AG04450 (cell line): ENCODE measurements at regions not wholly inside any gene's neighbourhood (a gene's known extent, or its start where the extent isn't known, plus 50 kb on each side); places are given as distances from the start of the nearest gene placed in this dataset.
A peak's percentile ranks its signal among the peaks of the same experiment; 100 is the strongest.

Experiments
- CTCF ChIA-PET: fragments of 300-600, 350-600 bp; formaldehyde crosslinking; extraction: SDS; loops from one replicate; lab custom pipeline; 2022; ENCODE audit warnings: antibody characterized with exemption, inconsistent platforms; lab: Charles Lee
- POLR2A ChIA-PET: fragments of 350-600 bp; formaldehyde crosslinking; extraction: SDS; loops from one replicate; lab custom pipeline; 2021; ENCODE audit warnings: antibody characterized with exemption, inconsistent platforms; lab: Yijun Ruan, JAX
- DNase-seq: peaks from one replicate; pipeline ENCODE4 v3.0.0-alpha.2; 2011; ENCODE audit warnings: low read depth, low spot score
- H3K27ac ChIP-seq: one replicate; pipeline ENCODE4 v1.5.1; 2012; ENCODE audit warnings: low read depth, low read length, control low read depth
- H3K27me3 ChIP-seq: one replicate; pipeline ENCODE4 v1.6.0; 2012; ENCODE audit warnings: low read length; ENCODE audit not compliant: control insufficient read depth, insufficient read depth
- H3K4me3 ChIP-seq: 2 replicates; pipeline ENCODE4 v1.5.1; 2011; ENCODE audit warnings: mild to moderate bottlenecking, low read depth, low read length, control low read depth
- H3K9me3 ChIP-seq: 2 replicates; pipeline ENCODE4 v1.5.1; 2012; ENCODE audit warnings: low read length; ENCODE audit not compliant: control insufficient read depth, insufficient read depth
- CTCF ChIP-seq: IDR thresholded peaks from 2 replicates; pipeline ENCODE4 v1.5.1; 2011; ENCODE audit warnings: low read depth, low read length, control low read depth, inconsistent platforms

- ChIA-PET POLR2A (interaction anchor here (0.5 to 0.6 kb wide), 4 partner anchors 70 to 251 kb away, joined by 3 to 4 read pairs (median 3); no protein-coding TSS in a partner anchor), CTCF (interaction anchor here (0.9 to 1.1 kb wide), 2 partner anchors 23 to 88 kb away, joined by 3 read pairs; no protein-coding TSS in a partner anchor)
- Histone ChIP-seq H3K27ac (peak overlapping the region; percentile 94), H3K27me3 (no peaks in the 10 kb centered on the region), H3K4me3 (no peak overlapping the region), H3K9me3 (no peaks in the 10 kb centered on the region; the same call in 1 of the 2 replicates)
- DNase-seq, result peak; percentile 74
- TF ChIP-seq CTCF, result no peak
Observed at GRCh38 chr10:30182191-30183054, 123.0 kb upstream of the JCAD start.

GRCh38 chr10:30178356-30178964, 119.1 kb upstream of the JCAD start:
- Histone ChIP-seq H3K27ac (peak overlapping the region; percentile 73), H3K4me3 (no peak overlapping the region), H3K9me3 (no peaks in the 10 kb centered on the region; the same call in 1 of the 2 replicates), H3K27me3 (no peaks in the 10 kb centered on the region)
- ChIA-PET POLR2A (interaction anchor here (1.2 kb wide), 1 partner anchor 10 kb away, joined by 5 read pairs; no protein-coding TSS in a partner anchor), CTCF (interaction anchor here (1.5 kb wide), 1 partner anchor 92 kb away, joined by 4 read pairs; no protein-coding TSS in a partner anchor)
- DNase-seq, result peak; percentile 79
- TF ChIP-seq CTCF, result no peak

- H3K9me3 ChIP-seq, result no peaks in the 10 kb centered on the region
- DNase-seq, result no peak
- ChIA-PET CTCF (interaction anchor here (1.1 kb wide), 1 partner anchor 178 kb away, joined by 3 read pairs; no protein-coding TSS in a partner anchor), POLR2A (interaction anchor here (0.6 to 1.7 kb wide), 5 partner anchors 9 to 138 kb away, joined by 4 to 8 read pairs (median 4); no protein-coding TSS in a partner anchor)
- H3K27me3 ChIP-seq, result no peaks in the 10 kb centered on the region
- no peak for TF ChIP-seq CTCF
- peak overlapping the region; percentile 84 for H3K27ac ChIP-seq
- no peak overlapping the region for H3K4me3 ChIP-seq
Observed at GRCh38 chr10:30176776-30177533, 117.6 kb upstream of the JCAD start.

- Histone ChIP-seq H3K27me3 (no peaks in the 10 kb centered on the region), H3K4me3 (no peak overlapping the region), H3K9me3 (no peaks in the 10 kb centered on the region), H3K27ac (peak overlapping the region; percentile 84)
- ChIA-PET POLR2A (interaction anchor here (0.8 to 1.7 kb wide), 3 partner anchors 10 to 61 kb away, joined by 4 to 8 read pairs (median 4); no protein-coding TSS in a partner anchor), CTCF (interaction anchor here (1.1 kb wide), 1 partner anchor 178 kb away, joined by 3 read pairs; no protein-coding TSS in a partner anchor)
- peak; percentile 45 for DNase-seq
- TF ChIP-seq CTCF, result no peak
Observed at GRCh38 chr10:30176182-30176581, 116.8 kb upstream of the JCAD start.
